AG04449 (cell line): ENCODE measurements at regions not wholly inside any gene's neighbourhood (a gene's known extent, or its start where the extent isn't known, plus 50 kb on each side); places are given as distances from the start of the nearest gene placed in this dataset.

ENCODE experiments used
- CTCF ChIA-PET: fragments of 350-600 bp; formaldehyde crosslinking; extraction: SDS; loops from one replicate; lab custom pipeline; 2021; ENCODE audit warnings: antibody characterized with exemption; lab: Yijun Ruan, JAX
- POLR2A ChIA-PET: fragments of 400-600, 350-600 bp; formaldehyde crosslinking; extraction: SDS; loops from one replicate; lab custom pipeline; 2020; ENCODE audit warnings: antibody characterized with exemption, inconsistent platforms; lab: Yijun Ruan, JAX
- DNase-seq: peaks from one replicate; pipeline ENCODE4 v3.0.0-alpha.2; 2010; ENCODE audit warnings: low read depth, low spot score
- H3K4me3 ChIP-seq: 2 replicates; pipeline ENCODE4 v1.5.1; 2011; ENCODE audit warnings: low read depth, mild to moderate bottlenecking, control low read depth, low read length
- TF ChIP-seq, protein P1 (sequence below): IDR thresholded peaks from one replicate; pipeline ENCODE4 v1.5.1; 2011; ENCODE audit warnings: mild to moderate bottlenecking, moderate library complexity, low read length, control low read depth, inconsistent platforms; ENCODE audit not compliant: insufficient read depth; ENCODE audit errors: missing control alignments

- DNase-seq = no peak
- TF ChIP-seq, protein P1, sequence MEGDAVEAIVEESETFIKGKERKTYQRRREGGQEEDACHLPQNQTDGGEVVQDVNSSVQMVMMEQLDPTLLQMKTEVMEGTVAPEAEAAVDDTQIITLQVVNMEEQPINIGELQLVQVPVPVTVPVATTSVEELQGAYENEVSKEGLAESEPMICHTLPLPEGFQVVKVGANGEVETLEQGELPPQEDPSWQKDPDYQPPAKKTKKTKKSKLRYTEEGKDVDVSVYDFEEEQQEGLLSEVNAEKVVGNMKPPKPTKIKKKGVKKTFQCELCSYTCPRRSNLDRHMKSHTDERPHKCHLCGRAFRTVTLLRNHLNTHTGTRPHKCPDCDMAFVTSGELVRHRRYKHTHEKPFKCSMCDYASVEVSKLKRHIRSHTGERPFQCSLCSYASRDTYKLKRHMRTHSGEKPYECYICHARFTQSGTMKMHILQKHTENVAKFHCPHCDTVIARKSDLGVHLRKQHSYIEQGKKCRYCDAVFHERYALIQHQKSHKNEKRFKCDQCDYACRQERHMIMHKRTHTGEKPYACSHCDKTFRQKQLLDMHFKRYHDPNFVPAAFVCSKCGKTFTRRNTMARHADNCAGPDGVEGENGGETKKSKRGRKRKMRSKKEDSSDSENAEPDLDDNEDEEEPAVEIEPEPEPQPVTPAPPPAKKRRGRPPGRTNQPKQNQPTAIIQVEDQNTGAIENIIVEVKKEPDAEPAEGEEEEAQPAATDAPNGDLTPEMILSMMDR = no peak
- CTCF ChIA-PET = interaction anchor here (1.2 to 1.5 kb wide), 2 partner anchors 9 to 17 kb away, joined by 3 read pairs; no protein-coding TSS in a partner anchor
- POLR2A ChIA-PET = no interaction called here
- no peak overlapping the region for H3K4me3 ChIP-seq
Measured at GRCh38 chr13:30047154-30047874, 196.9 kb upstream of the UBL3 start.

DNA sequence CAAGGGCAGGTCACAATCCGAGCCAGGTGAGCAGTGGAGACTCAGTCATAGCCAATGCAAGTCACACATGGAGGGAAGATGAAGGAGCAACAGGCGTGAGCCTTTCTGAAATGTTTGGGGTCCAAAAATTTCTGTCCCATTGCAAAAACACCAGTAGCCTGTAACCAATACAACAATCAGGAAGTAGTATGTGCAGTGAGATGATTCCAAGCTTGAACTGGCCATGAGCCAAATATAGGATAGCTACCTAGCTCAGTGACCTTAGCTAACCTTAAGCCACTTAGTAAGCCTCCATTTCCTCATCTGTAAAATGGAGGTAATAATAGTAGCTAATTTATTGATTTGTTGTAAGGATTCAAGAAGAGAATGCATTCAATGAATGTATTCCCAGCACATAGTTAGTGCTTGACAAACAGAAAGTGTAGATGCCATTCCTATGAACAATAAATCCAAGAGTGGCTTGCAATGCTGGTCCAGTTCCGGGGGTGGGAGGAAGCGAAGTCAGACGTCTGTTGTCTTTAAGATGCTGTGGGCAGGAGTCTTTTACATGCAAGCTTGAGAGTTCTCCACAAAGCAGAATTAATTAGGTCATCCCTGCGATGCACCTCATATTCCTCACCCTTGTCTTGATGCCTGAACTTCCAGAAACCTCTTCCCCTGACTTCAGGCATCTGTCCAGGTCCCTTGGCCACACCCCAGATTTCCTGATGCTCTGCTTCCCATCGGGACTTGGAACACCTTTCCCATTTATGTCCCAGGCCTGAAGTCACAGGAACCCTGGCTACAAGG lies 195.7 kb upstream of the UBL3 start:
- POLR2A ChIA-PET = interaction anchor here (0.7 to 0.8 kb wide), 2 partner anchors 54 to 124 kb away, joined by 3 to 4 read pairs; no protein-coding TSS in a partner anchor
- CTCF ChIA-PET = interaction anchor here (0.6 to 1.5 kb wide), 4 partner anchors 8 to 66 kb away, joined by 3 read pairs; no protein-coding TSS in a partner anchor
- DNase-seq = peak; percentile 67
- H3K4me3 ChIP-seq = no peak overlapping the region
- TF ChIP-seq, protein P1 = no peak

GRCh38 chr13:30044932-30045331 lies 194.5 kb upstream of the UBL3 start:
- no peak overlapping the region for H3K4me3 ChIP-seq
- TF ChIP-seq, protein P1 = no peak
- CTCF ChIA-PET = interaction anchor here (0.8 to 1.1 kb wide), 2 partner anchors 11 to 68 kb away, joined by 3 read pairs; no protein-coding TSS in a partner anchor
- POLR2A ChIA-PET = no interaction called here
- DNase-seq = no peak

GRCh38 chr13:30043631-30043925 lies 193.2 kb upstream of the UBL3 start:
- TF ChIP-seq, protein P1 = no peak
- POLR2A ChIA-PET = no interaction called here
- no peak for DNase-seq
- CTCF ChIA-PET = interaction anchor here (0.7 kb wide), 1 partner anchor 10 kb away, joined by 3 read pairs; no protein-coding TSS in a partner anchor
- H3K4me3 ChIP-seq = no peak overlapping the region

- no peak for DNase-seq
- POLR2A ChIA-PET = no interaction called here
Measured at GRCh38 chr13:30042891-30043630, 192.6 kb upstream of the UBL3 start.

More at GRCh38 chr13:30042891-30043630, 192.6 kb upstream of the UBL3 start:
- TF ChIP-seq, protein P1 = no peak
- CTCF ChIA-PET = interaction anchor here (0.7 to 0.9 kb wide), 2 partner anchors 10 to 72 kb away, joined by 3 read pairs; no protein-coding TSS in a partner anchor
- H3K4me3 ChIP-seq = no peak overlapping the region
